Spleen (tissue), 7 donors: ENCODE measurements at regions not wholly inside any gene's neighbourhood (a gene's known extent, or its start where the extent isn't known, plus 50 kb on each side); places are given as distances from the start of the nearest gene placed in this dataset.

Experiments
- CTCF ChIP-seq, 11 experiments: fragments of 200-600 bp in 7 of 11; fragments of 450-650 bp in 4 of 11; sonication (generic) in 4 of 11; IDR thresholded peaks in 8 of 11; conservative IDR thresholded peaks in 3 of 11; 1 replicate in 7 of 11; 2 replicates in 4 of 11; pipeline versions ENCODE4 v1.4.0 to v1.8.0; 2016 to 2021; ENCODE audit warnings: antibody characterized with exemption in 11 of 11, inconsistent platforms in 4 of 11, mild to moderate bottlenecking in 1 of 11
- POLR2AphosphoS5 ChIP-seq, 3 donors: sonication (generic); formaldehyde crosslinking; IDR thresholded peaks; one replicate each; pipeline ENCODE4 v1.5.1; 2017; ENCODE audit warnings: antibody characterized with exemption in 3 of 3
- donor health status: DM: no; HTN: no; CAD: no; lungs with moderate emphysema.
- donor health status: DM: no; HTN: no; CAD: no.
- donor health status: DM: no; HTN: no; CAD: no.

DNA sequence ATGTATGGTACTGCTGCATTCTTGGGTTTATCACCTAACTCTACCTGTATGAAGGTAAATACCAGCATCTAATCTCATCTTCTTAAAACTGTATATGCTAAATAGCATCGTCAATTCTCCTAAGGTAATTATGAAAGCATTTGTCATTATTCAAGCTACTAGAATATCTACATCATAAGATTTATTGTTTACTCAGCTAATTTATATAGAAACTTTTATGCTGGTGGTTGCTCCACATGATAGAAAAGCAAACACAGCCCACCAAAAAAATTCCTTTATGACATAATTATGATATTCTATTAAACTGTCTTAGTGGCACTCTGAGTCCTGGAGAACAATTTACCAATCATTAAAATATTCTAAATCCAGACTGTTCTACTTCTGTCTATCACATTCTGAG is 1226.1 kb upstream of the NRXN1 start:
- TF ChIP-seq CTCF (IDR thresholded peaks at IDR 0.05 in 8 of 11, conservative IDR thresholded peaks at IDR 0.05 in 3 of 11) (no peak), POLR2AphosphoS5 (IDR thresholded peaks at IDR 0.05) (no peak)
